UCSD-AML1 (cell line): ENCODE measurements at regions not wholly inside any gene's neighbourhood (a gene's known extent, or its start where the extent isn't known, plus 50 kb on each side); places are given as distances from the start of the nearest gene placed in this dataset.

Source experiments
- DNase-seq: peaks from one replicate; lab custom pipeline; 2025; ENCODE audit not compliant: unreplicated experiment; lab: John Stamatoyannopoulos, UW

DNA sequence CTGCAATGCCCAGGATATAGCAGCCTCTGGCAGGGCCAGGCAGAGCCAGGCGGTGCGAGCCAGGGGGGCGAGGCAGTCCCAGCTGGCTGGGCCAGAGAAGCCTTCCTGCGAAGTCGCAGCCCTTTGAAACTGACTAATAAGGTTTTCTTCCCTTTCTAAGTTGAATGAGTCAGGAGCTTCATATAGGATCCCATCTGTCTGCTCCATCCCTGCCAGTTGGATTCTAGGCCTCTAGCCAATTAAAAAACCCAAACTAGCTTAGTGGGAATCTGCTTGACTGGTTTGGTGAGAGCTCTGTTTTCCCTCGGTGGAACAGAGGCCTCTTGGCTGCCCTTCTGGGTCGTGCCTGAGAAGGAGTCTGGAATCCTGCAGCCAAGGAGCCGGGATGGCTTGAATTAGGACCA, 70.1 kb upstream of the RAPGEF1 start:
- no peak for DNase-seq

DNA sequence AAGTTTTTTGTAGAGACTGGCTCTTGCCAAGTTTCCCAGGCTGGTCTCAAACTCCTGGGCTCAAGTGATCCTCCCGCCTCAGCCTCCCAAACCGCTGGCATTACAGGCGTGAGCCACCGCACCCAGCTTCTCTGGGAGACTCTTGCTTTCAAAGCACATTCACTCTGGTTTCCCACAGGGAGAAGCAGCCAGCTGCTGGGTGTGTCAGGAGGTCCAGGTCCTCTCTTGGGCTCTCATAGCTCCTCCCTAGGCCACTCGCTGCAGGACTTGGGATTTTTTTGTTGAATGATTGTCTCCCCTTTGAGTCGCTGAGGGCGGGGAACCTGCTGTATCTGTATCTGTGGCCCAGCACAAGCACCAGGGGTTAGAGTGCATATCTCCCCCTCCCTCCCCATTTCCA, 68.4 kb upstream of the RAPGEF1 start:
- no peak for DNase-seq

DNA sequence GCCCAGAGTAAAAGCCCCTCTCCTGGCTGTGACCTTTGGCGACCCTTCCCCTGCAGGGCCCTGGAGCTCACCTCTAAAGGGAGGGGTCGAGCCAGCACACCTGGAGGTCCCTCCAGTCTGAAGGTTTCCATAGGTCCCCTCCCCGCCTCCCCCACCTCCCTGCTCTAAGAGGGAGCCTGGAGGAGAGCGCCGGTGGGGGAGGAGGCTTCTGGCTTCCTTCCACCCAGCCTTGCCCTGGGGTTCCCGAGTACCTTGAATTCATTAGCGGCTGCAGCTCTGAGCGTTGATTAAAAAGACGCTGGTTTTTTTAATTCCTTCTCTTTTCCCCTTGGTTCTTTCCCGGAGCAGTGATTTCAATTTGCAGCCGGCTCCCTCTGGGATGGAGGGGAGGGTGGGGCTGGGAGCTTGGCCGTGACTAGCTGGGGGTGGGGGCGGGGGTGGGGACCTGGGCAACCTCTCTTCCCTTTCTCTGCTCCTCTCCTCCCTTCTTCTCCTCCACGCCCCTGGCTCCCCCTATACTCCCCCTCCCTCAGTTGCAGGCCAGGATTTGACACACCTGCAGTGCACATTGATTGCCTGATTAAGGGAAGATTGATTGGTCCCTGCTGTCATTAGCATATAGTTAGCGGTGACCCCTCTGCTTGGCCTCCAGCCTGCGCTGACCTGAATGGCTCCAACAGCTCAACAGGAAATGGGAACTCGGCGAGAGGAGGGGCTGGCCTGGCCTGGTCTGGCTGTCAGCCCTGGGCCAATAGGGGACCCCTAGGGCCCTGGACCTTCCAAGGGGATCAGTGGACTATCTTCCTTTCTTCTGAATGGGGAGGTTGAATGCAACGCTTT, 67.5 kb upstream of the RAPGEF1 start:
- no peak for DNase-seq

DNA sequence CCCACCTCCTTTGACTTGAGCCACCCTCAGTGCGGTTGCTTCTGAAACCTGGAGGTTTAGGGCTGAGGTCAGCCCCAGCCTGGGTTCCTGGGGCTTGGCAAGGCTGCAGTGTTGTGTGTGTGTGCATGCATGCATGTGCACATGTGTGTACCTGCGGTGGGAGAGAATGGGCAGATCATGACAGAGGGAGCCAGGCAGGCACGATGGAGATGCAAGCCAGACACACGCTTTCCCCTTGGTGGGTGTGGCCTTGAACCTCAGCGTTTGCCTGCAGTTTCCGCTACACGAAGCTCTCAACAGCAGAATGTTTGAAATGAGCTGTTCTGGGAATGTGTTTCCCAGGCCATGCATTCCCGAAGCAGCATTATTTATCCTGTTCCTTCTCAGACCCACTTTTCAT, 65.9 kb upstream of the RAPGEF1 start:
- no peak for DNase-seq

DNA sequence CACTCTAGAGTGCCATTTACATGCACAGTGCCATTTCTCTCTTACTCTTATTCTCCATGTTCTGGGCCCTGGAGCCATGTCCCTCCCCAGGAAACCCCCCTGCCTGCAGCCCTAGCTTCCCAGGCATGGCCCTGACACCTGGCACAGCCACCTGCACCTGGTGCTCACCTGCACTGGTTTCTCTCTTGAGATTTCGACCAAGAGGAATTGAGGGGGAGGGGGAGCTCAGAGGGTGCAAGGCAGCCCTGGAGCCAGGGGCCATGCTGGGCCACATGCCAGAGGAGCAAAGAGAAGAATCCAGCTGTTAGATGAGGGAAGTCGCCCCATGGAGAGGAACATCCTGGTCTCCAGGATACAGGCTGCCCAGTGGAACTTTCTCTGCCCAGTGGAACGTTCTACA, 65.0 kb upstream of the RAPGEF1 start:
- DNase-seq = no peak

DNA sequence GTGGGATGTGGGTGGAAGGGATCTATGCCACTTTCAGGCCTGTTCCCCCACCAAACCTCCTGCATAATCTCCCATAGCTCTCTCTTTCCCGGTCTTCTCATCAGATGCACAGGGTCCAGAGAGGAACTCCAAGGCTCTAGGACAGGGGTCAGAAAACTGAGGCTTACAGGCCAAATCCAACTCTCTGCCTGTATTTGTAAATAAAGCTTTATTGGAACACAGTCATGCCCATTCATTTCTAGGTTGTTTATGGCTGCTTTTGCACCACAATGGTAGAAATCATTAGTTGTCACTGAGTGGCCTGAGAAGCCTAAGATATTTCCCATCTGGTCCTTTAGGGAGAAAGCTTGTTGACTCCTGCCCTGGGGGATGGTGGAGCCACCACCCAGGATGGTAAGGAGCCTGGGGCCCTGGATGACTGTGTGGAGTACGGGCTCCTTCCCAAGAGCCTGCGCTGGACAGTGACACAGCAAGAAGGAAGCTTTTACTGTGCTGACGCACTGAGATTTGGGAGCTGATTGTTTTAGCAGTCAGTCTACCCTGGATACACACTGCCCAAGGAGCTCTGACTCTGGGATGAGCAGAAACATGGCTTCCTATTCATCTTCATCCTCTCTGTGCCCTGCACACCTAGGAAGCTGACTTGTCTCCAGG, 64.0 kb upstream of the RAPGEF1 start:
- no peak for DNase-seq

DNA sequence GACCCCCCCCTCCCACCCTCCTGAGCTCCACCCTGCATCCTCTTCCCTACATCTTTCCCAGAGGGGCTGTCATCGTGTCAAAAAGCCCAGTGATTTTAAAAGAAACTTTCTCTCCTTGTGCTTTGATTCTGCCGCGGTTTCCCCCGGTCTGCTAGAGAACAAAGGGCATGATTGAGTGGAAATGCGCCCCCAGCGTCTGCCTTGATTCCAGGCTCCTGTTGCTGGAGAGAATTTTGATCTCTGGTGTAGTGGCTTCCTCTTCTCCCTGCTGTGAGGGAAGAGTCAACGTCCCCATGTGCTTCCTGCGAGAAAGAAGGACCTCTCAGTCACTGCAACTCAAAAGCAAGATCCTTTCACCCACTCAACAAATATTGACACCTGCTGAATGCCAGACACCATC, 61.9 kb upstream of the RAPGEF1 start:
- no peak for DNase-seq

DNA sequence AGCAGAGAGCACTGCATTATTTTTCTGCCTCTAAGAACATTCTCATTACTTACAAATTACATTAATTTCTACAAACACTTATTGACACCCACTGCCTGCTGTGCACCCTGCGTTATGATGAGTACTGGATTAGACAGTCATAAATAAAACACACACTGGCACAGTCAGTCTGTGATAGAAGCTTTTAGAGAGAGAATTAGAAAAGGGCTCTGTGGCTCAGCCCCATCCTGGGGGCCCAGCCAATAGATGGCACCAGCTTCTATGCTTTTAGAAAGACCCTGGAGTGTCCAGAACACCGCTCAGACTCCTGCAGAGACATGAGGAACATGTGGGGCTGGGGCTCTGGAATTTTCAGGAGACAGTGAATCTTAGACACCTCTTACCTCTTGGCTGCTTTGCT, 61.0 kb upstream of the RAPGEF1 start:
- DNase-seq = no peak

DNA sequence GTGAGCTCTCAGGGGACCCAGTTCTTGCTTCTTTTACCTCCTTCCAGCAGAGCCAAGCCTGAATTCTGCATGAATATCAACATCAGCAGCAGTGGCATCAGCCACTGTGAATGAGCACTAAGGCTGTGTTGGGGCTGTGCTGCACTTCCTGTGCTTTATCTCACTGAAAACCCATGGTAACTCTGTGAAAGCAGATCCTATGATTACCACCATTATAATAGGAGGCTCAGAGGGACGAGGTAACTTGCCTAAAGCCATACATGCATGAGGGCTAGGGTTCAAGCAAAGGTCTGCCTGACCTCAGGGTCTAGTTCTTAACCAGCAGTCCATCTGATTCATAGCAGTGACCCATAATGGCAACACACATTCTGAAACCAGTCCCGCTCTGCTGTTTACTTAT, 60.5 kb upstream of the RAPGEF1 start:
- no peak for DNase-seq

DNA sequence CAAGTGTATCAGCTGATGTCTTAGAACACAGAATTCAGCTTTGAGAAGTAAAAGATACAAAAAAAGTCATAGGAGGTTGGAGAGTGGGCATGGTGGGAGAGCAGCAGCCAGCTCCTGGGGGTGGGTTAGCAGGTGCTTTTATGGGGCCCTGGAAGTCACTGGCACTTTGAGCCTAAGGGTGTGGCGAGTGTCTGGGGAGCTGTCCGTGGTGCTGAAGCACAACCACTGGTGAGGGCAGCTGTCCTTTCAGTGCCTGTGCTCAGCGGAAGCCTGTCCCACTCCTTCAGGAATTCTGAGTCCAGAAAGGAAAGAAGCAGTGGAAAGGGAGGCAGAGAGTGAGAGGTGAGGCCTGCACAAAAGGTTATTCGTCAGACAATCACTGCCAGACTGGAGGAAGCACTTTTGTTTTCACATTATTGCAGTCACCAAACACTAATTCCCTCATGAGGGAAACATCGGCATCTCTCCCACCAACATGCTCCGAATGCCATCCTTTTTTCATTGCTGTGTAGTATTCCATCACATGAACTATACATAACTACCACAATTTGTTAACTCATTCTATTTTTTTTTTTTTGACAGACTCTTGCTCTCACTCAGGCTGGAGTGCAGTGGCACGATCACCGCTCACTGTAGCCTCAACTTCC, 59.4 kb upstream of the RAPGEF1 start:
- DNase-seq = peak; percentile 57

DNA sequence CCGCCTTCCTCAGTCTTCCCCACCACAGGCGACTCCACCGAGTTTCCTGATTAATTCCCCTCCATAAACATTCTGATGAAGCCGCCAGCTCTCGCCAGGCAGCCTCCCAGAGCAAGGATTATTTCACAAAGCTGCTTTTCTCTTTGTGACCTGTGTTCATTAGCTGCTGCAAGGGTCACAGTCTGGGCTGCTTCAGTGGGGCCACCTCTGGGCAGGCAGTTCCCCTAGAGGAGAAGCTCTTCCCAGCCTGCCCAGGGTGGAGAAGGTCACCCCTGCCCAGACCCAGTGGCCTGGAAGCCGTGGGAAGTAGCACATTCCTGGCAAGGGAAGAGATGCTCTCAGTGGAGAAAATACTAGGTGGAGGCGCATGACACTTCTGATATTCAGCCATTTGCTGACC, 58.4 kb upstream of the RAPGEF1 start:
- no peak for DNase-seq

DNA sequence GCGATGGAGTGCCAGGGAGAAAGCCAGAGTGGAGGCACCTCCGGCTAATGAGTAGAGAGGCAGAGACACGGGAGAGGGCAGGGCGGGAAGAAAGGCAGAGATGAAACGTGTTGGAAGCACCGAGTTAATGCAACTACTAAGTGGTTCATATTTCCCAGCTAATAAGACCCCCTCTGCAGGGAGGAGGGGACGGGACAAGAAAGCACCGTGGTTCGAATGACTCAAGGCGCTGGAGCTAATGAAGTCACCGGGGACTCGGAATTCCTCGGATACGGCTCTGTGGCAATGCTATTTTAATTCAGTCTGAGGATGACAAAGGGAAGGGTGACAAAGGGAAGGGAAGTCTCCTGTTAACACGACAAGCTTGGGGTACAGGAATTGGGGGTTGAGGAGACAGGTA, 54.5 kb upstream of the RAPGEF1 start:
- no peak for DNase-seq

DNA sequence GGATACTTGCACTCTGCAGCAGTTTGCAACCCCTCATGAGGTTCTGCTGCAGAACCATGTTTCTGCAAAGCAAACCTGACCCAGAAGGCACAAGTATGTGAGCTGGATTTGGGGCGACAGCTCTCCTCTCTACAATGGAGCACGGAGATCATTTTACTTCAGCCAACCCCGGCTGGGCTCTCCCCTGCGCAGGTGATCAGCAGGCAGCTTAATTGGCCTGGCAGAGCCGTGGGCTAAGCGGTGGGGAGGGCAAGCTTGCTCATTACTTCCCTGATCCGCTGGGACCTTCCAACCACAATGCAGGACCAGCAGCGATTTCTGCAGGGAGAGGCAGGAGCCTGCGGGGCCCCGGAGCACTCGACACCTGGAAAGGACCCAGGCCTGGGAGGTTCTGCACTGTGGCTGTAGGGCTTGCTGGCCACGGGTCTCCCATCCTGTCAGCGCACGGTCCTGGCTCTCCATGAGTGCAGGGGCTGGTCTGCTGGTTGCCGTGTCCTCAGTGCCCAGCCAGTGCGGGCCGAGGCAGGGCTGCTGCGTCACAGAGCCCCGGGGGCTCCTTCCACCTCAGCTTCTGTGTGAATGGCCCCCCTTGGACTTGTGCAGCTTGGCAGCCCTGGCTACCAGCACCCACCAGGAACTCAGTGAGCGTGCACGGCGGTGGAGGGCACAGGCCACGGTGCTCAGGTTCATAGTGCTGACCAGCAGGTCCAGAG, 51.8 kb upstream of the RAPGEF1 start:
- DNase-seq = no peak
